ENCODE measurements at regions not wholly inside any gene's neighbourhood (a gene's known extent, or its start where the extent isn't known, plus 50 kb on each side); places are given as distances from the start of the nearest gene placed in this dataset.
"Not testable (repeated sequence)": the region's sequence is repeated elsewhere in the genome, so short reads cannot be mapped to it uniquely, and the experiment has no call there.

DNA sequence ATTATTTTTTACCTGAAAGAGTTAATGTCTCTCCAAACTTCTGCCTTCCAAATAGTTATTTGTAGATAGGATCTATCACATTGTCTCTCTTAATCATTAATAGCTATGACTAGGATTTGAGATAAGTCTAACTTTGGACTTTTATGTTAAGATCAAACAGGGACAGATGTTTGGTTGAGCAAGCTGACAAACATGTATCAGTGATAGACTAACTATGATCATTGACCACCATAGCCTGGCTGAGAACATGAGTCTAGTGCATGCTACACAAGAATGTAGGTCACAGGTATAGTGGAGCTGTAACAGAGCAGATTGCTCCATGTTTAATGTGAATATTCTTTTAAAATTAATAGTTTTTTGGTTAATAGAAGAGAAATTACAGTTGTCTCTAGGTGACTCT, 52.0 kb downstream of the SYT15B start:
- DNase-seq (ENCODE audit: low read depth); H3K4me3 ChIP-seq (ENCODE audit: low read depth, low read length): not testable (repeated sequence)

GRCh38 chr10:47710443-47710842, 52.9 kb downstream of the SYT15B start:
- DNase-seq (ENCODE audit: low read depth): not testable (repeated sequence)

DNA sequence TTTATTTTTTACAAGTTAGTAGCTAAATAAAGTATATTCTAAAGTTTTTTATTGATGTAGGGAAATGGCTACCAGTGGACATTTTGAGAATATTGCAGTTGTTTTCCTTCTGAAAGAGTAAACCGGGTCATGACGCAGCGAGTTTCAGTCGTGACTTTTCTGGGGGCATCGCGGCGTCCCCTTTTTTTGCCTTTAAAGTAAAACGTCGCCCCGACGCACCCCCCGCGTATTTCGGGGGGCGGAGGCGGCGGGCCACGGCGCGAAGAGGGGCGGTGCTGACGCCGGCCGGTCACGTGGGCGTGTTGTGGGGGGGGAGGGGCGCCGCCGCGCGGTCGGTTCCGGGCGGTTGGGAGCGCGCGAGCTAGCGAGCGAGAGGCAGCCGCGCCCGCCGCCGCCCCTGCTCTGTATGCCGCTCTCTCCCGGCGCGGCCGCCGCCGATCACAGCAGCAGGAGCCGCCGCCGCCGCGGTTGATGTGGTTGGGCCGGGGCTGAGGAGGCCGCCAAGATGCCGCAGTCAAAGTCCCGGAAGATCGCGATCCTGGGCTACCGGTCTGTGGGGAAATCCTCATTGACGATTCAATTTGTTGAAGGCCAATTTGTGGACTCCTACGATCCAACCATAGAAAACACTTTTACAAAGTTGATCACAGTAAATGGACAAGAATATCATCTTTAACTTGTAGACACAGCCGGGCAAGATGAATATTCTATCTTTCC, 57.5 kb downstream of the SYT15B start:
- peak; percentile 12 for DNase-seq (ENCODE audit: low read depth)
- H3K4me3 ChIP-seq (ENCODE audit: low read depth, low read length): peak overlapping the region; percentile 44

More at GRCh38 chr10:47710443-47710842, 52.9 kb downstream of the SYT15B start:
- H3K4me3 ChIP-seq (ENCODE audit: low read depth, low read length): not testable (repeated sequence)

DNA sequence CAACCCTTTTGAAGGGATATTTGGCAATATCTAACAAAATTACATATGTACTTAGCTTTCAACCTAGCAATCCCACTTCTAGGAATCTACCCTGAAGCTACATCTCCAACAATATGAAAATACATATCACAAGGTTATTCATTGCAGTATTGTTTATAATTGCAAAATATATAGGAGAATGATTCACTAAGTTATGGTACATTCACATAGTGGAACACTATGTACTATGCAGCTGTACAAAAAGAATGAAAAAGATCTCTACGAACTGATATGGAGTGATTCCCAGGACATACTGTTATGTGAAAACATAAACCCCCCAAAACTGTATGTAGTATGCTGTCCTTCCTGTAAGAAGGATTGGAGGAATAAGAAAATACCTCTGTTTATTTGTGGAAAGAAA, 62.1 kb downstream of the SYT15B start:
- not testable (repeated sequence) for H3K4me3 ChIP-seq (ENCODE audit: low read depth, low read length)
- DNase-seq (ENCODE audit: low read depth): peak; percentile 68

- not testable (repeated sequence) for H3K4me3 ChIP-seq (ENCODE audit: low read depth, low read length)
- peak; percentile 31 for DNase-seq (ENCODE audit: low read depth)
Measured at GRCh38 chr10:47699854-47700253, 63.5 kb downstream of the SYT15B start.

DNA sequence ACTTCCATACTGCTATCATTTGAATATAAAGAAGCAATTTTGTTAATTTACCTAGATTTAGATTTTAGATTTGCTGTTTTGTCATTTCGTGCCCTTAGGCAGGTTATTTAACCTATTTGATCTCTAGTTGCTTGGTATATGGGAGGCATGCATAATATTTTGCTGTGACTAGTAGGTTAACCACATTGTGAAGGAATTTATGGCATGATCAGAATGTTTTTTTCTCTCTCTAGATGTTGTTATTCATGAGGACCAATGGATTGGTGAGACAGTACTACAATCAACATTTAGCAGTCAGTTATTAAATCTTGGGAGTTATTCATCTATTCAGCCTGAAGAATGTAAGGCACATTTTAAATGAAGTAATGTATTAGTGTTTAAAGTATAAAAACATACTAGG, 67.2 kb downstream of the SYT15B start:
- H3K4me3 ChIP-seq (ENCODE audit: low read depth, low read length); DNase-seq (ENCODE audit: low read depth): not testable (repeated sequence)

GRCh38 chr10:47695149-47695548, 68.2 kb downstream of the SYT15B start:
- H3K4me3 ChIP-seq (ENCODE audit: low read depth, low read length); DNase-seq (ENCODE audit: low read depth): not testable (repeated sequence)

DNA sequence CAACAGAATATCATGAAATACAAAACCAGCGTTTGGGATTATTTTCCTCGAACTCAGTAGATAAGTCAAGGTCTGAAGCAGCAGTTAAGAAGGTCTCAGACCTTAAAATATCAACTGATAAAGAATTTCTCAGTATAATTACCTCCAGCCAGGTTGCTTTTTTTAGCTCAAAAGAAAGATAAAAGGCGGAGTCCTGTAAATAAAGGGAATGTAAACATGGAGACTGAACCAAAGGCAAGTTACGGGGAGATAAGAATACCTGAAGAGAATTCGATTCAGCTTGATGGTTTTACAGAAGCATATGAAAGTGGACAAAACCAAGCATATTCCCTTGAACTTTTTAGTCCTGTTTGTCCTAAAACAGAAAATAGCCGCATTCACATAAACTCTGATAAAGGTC, 73.1 kb downstream of the SYT15B start:
- not testable (repeated sequence) for DNase-seq (ENCODE audit: low read depth)

DNA sequence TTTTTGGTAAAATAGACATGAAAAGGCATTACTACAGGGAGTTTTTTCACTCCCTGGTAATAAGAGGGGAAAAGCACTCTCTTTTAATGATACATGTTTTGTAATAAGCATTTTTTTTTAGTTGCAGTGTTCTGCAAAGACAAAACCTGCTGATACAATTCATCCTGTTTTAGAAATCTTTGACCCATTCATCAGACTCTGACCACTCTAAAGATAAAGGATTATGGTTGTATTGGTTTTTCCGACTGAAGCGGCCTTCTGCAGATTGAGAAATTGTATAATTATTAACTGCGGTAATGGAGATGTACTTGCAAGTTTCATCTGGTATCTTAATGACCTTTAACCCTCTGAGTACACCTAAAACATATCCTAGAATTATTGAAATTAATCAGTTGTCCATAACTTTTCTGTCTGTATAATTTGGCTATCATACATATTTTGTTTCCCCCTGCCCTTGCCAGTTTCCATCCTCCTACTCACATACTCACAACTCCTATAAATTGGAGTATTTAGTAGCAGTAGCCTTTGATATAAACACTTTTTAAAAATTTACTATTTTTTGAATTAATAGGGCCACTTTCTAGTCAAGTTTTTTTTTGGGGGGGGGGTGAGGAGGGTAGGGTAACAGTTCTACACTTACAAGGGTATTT, 79.4 kb downstream of the SYT15B start:
- not testable (repeated sequence) for H3K4me3 ChIP-seq (ENCODE audit: low read depth, low read length); DNase-seq (ENCODE audit: low read depth)

More for the DNA sequence above, 73.1 kb downstream of the SYT15B start:
- not testable (repeated sequence) for H3K4me3 ChIP-seq (ENCODE audit: low read depth, low read length)

DNA sequence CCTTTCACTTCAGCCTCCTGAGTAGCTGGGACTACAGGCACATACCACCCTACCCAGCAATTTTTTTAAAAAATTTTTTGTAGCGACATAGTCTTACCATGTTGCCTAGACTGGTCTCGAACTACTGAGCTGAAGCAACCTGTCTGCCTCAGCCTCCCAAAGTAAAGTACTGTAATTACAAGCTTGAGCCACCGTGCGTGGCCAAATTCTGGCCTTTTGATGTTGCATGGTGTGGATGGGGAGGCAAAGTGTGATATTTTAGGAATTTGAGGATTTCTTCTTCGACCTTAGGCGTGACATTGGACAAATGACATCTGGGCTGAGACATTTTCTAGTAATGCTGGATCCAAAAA, 81.8 kb downstream of the SYT15B start:
- H3K4me3 ChIP-seq (ENCODE audit: low read depth, low read length); DNase-seq (ENCODE audit: low read depth): not testable (repeated sequence)

- not testable (repeated sequence) for H3K4me3 ChIP-seq (ENCODE audit: low read depth, low read length); DNase-seq (ENCODE audit: low read depth)
Measured at GRCh38 chr10:47680848-47681637, 82.3 kb downstream of the SYT15B start.

GRCh38 chr10:47676102-47676501, 87.3 kb downstream of the SYT15B start:
- not testable (repeated sequence) for H3K4me3 ChIP-seq (ENCODE audit: low read depth, low read length); DNase-seq (ENCODE audit: low read depth)

DNA sequence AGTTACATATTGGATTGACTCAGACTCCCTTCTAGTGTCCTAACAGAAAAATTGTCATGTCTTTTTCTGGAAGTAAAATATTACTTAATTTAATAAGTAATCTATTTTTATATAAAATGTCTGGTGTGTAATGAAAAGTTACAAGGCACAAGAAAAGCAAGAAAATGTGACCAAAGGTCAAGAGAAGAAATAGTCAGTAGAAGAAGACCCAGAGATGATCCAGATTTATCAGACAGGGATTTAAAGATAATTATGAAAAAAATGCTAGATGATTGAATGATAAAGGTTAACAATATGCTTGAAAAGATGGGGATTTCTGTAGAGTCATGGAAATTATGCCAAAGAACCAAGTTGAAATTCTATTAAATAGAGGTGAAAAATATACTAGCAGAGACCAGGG, 87.8 kb downstream of the SYT15B start:
- H3K4me3 ChIP-seq (ENCODE audit: low read depth, low read length); DNase-seq (ENCODE audit: low read depth): not testable (repeated sequence)

DNA sequence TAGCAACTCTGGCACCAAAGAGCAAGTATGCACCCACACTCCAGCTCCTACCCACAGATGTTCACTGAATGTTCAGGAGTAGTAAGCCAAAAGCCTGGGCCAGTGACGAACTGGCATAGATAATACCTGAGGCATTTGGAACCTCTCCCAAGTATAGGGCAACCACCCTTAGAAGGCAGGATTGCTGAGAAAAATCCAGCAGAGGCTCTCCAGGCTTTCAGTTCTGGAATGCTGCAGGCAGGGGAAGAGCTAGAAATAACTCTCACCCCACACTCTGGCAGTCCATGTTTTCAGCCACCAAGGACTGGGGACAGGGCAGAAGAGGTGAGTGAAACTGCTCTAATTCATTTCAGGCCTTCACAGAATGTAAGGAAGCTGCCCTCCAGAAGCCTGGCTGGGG, 90.3 kb downstream of the SYT15B start:
- H3K4me3 ChIP-seq (ENCODE audit: low read depth, low read length); DNase-seq (ENCODE audit: low read depth): not testable (repeated sequence)

- H3K4me3 ChIP-seq (ENCODE audit: low read depth, low read length); DNase-seq (ENCODE audit: low read depth): not testable (repeated sequence)
Measured at GRCh38 chr10:47670857-47671256, 92.5 kb downstream of the SYT15B start.

GRCh38 chr10:47661955-47662577, 101.3 kb downstream of the SYT15B start:
- not testable (repeated sequence) for DNase-seq (ENCODE audit: low read depth); H3K4me3 ChIP-seq (ENCODE audit: low read depth, low read length)

GRCh38 chr10:47656732-47657131, 106.7 kb downstream of the SYT15B start:
- H3K4me3 ChIP-seq (ENCODE audit: low read depth, low read length); DNase-seq (ENCODE audit: low read depth): not testable (repeated sequence)

DNA sequence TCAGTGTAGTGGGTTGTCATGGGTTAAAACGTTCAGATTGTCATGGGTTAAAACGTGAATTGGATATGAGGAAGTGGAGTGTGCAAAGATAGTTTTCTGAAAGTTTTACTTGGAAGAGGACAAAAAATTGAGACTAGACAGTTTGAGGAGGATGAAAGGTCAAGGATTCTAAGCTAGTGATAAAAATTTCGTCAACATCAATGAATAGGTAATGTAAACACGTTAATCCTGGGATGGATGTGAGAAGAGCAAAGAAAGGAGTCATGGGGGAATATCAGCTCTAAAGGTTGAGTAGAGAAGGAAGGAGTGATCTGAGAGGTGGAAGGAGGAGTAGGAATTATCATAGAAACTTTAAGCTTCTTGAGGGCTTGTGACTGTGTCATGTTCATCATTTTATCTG, 109.2 kb downstream of the SYT15B start:
- not testable (repeated sequence) for H3K4me3 ChIP-seq (ENCODE audit: low read depth, low read length); DNase-seq (ENCODE audit: low read depth)

GRCh38 chr10:47648594-47648993, 114.8 kb downstream of the SYT15B start:
- not testable (repeated sequence) for DNase-seq (ENCODE audit: low read depth); H3K4me3 ChIP-seq (ENCODE audit: low read depth, low read length)
